ENCODE measurements at regions not wholly inside any gene's neighbourhood (a gene's known extent, or its start where the extent isn't known, plus 50 kb on each side); places are given as distances from the start of the nearest gene placed in this dataset.

- Mint-ChIP-seq H3K9me3 (no peaks in the 10 kb centered on the region), H3K4me3 (no peak overlapping the region), H3K27me3 (ENCODE audit: low read depth in 3 of 3) (peaks cover 3 to 12% (median 6%) of the 10 kb centered on the region in 3 donors), H3K36me3 (no peaks in the 10 kb centered on the region), H3K27ac (no peak overlapping the region), H3K4me1 (no peaks in the 10 kb centered on the region)
- DNase-seq = no peak
Observed at GRCh38 chr17:72525225-72526015, 404.6 kb downstream of the SOX9 start.

GRCh38 chr17:72526769-72527168, 405.9 kb downstream of the SOX9 start:
- no peaks in the 10 kb centered on the region for H3K9me3 Mint-ChIP-seq
- H3K27ac Mint-ChIP-seq = no peak overlapping the region
- no peaks in the 10 kb centered on the region for H3K36me3 Mint-ChIP-seq
- DNase-seq = no peak
- no peak overlapping the region for H3K4me3 Mint-ChIP-seq
- no peaks in the 10 kb centered on the region for H3K4me1 Mint-ChIP-seq
- H3K27me3 Mint-ChIP-seq (ENCODE audit: low read depth in 3 of 3) = peaks cover 2 to 12% (median 6%) of the 10 kb centered on the region in 3 donors

- DNase-seq = no peak
- no peaks in the 10 kb centered on the region for H3K36me3 Mint-ChIP-seq
- peaks cover 2 to 12% (median 6%) of the 10 kb centered on the region in 3 donors for H3K27me3 Mint-ChIP-seq (ENCODE audit: low read depth in 3 of 3)
- H3K9me3 Mint-ChIP-seq = no peaks in the 10 kb centered on the region
- no peak overlapping the region for H3K4me3 Mint-ChIP-seq
- H3K4me1 Mint-ChIP-seq = no peaks in the 10 kb centered on the region
- H3K27ac Mint-ChIP-seq = no peak overlapping the region
Observed at GRCh38 chr17:72527789-72528188, 407.0 kb downstream of the SOX9 start.

- H3K27ac Mint-ChIP-seq = no peak overlapping the region
Observed at GRCh38 chr17:72528683-72529082, 407.9 kb downstream of the SOX9 start.

GRCh38 chr17:72529386-72529785, 408.6 kb downstream of the SOX9 start:
- peaks cover 2 to 8% (median 6%) of the 10 kb centered on the region in 3 donors for H3K27me3 Mint-ChIP-seq (ENCODE audit: low read depth in 3 of 3)
- no peaks in the 10 kb centered on the region for H3K9me3 Mint-ChIP-seq
- no peak for DNase-seq
- H3K4me1 Mint-ChIP-seq = no peaks in the 10 kb centered on the region
- H3K4me3 Mint-ChIP-seq = no peak overlapping the region
- H3K27ac Mint-ChIP-seq = no peak overlapping the region
- no peaks in the 10 kb centered on the region for H3K36me3 Mint-ChIP-seq

More at GRCh38 chr17:72528683-72529082, 407.9 kb downstream of the SOX9 start:
- Mint-ChIP-seq H3K9me3 (no peaks in the 10 kb centered on the region), H3K4me3 (no peak overlapping the region), H3K36me3 (no peaks in the 10 kb centered on the region), H3K4me1 (no peaks in the 10 kb centered on the region), H3K27me3 (ENCODE audit: low read depth in 3 of 3) (peaks cover 2 to 8% (median 6%) of the 10 kb centered on the region in 3 donors)
- no peak for DNase-seq

- Mint-ChIP-seq H3K27me3 (ENCODE audit: low read depth in 3 of 3) (peaks cover 2 to 10% (median 5%) of the 10 kb centered on the region in 3 donors), H3K9me3 (no peaks in the 10 kb centered on the region), H3K27ac (no peak overlapping the region), H3K4me1 (no peaks in the 10 kb centered on the region), H3K36me3 (no peaks in the 10 kb centered on the region), H3K4me3 (no peak overlapping the region)
- no peak for DNase-seq
Observed at GRCh38 chr17:72530454-72530853, 409.6 kb downstream of the SOX9 start.

- peak overlapping the region in 1 of 6 donors; percentile 71 for H3K27ac Mint-ChIP-seq
- no peaks in the 10 kb centered on the region for H3K9me3 Mint-ChIP-seq
- H3K4me3 Mint-ChIP-seq = no peak overlapping the region
- no peaks in the 10 kb centered on the region for H3K4me1 Mint-ChIP-seq
- H3K27me3 Mint-ChIP-seq (ENCODE audit: low read depth in 3 of 3) = peaks cover 5 to 8% (median 6%) of the 10 kb centered on the region in 3 donors
- no peaks in the 10 kb centered on the region for H3K36me3 Mint-ChIP-seq
- no peak for DNase-seq
Observed at GRCh38 chr17:72531729-72532128, 410.9 kb downstream of the SOX9 start.

- no peak overlapping the region for H3K4me3 Mint-ChIP-seq
- no peaks in the 10 kb centered on the region for H3K36me3 Mint-ChIP-seq
- peaks cover 4 to 8% (median 5%) of the 10 kb centered on the region in 3 donors for H3K27me3 Mint-ChIP-seq (ENCODE audit: low read depth in 3 of 3)
- DNase-seq = no peak
- H3K4me1 Mint-ChIP-seq = no peaks in the 10 kb centered on the region
- no peak overlapping the region for H3K27ac Mint-ChIP-seq
- H3K9me3 Mint-ChIP-seq = no peaks in the 10 kb centered on the region
Observed at GRCh38 chr17:72534265-72534664, 413.4 kb downstream of the SOX9 start.

- H3K9me3 Mint-ChIP-seq = no peaks in the 10 kb centered on the region
- no peaks in the 10 kb centered on the region for H3K36me3 Mint-ChIP-seq
- H3K27me3 Mint-ChIP-seq (ENCODE audit: low read depth in 3 of 3) = peaks cover 4 to 8% (median 6%) of the 10 kb centered on the region in 3 donors
- DNase-seq = no peak
- H3K4me1 Mint-ChIP-seq = peaks cover 0 to 2% of the 10 kb centered on the region in 2 donors
- no peak overlapping the region for H3K27ac Mint-ChIP-seq
- no peak overlapping the region for H3K4me3 Mint-ChIP-seq
Observed at GRCh38 chr17:72534776-72535175, 414.0 kb downstream of the SOX9 start.

- H3K27ac Mint-ChIP-seq = no peak overlapping the region
- peaks cover 2 to 6% of the 10 kb centered on the region in 2 donors for H3K4me1 Mint-ChIP-seq
- peaks cover 4 to 11% (median 9%) of the 10 kb centered on the region in 3 donors for H3K27me3 Mint-ChIP-seq (ENCODE audit: low read depth in 3 of 3)
- no peak overlapping the region for H3K4me3 Mint-ChIP-seq
- H3K9me3 Mint-ChIP-seq = no peaks in the 10 kb centered on the region
- H3K36me3 Mint-ChIP-seq = no peaks in the 10 kb centered on the region
- no peak for DNase-seq
Observed at GRCh38 chr17:72535346-72535745, 414.5 kb downstream of the SOX9 start.

- Mint-ChIP-seq H3K36me3 (no peaks in the 10 kb centered on the region), H3K4me1 (peaks cover 2 to 6% of the 10 kb centered on the region in 2 donors), H3K9me3 (no peaks in the 10 kb centered on the region), H3K4me3 (no peak overlapping the region), H3K27ac (no peak overlapping the region), H3K27me3 (ENCODE audit: low read depth in 3 of 3) (peaks cover 4 to 11% (median 9%) of the 10 kb centered on the region in 3 donors)
- no peak for DNase-seq
Observed at GRCh38 chr17:72535779-72536178, 415.0 kb downstream of the SOX9 start.

- Mint-ChIP-seq H3K4me1 (peaks cover 5 to 6% of the 10 kb centered on the region in 2 donors), H3K27ac (no peak overlapping the region), H3K4me3 (no peak overlapping the region), H3K36me3 (no peaks in the 10 kb centered on the region), H3K9me3 (peaks cover 0 to 2% (median 0%) of the 10 kb centered on the region in 6 donors), H3K27me3 (ENCODE audit: low read depth in 3 of 3) (peaks cover 4 to 14% (median 9%) of the 10 kb centered on the region in 3 donors)
- DNase-seq = no peak
Observed at GRCh38 chr17:72536788-72537187, 416.0 kb downstream of the SOX9 start.

- Mint-ChIP-seq H3K27ac (no peak overlapping the region), H3K27me3 (ENCODE audit: low read depth in 3 of 3) (peaks cover 9 to 17% (median 9%) of the 10 kb centered on the region in 3 donors), H3K9me3 (peaks cover 0 to 6% (median 0%) of the 10 kb centered on the region in 6 donors), H3K36me3 (no peaks in the 10 kb centered on the region), H3K4me3 (no peak overlapping the region), H3K4me1 (peaks cover 5 to 6% of the 10 kb centered on the region in 2 donors)
- DNase-seq = no peak
Observed at GRCh38 chr17:72538443-72538842, 417.6 kb downstream of the SOX9 start.

- H3K4me1 Mint-ChIP-seq = peaks cover 5 to 6% of the 10 kb centered on the region in 2 donors
- H3K27ac Mint-ChIP-seq = no peak overlapping the region
- DNase-seq = no peak
- no peak overlapping the region for H3K4me3 Mint-ChIP-seq
- H3K36me3 Mint-ChIP-seq = no peaks in the 10 kb centered on the region
- peaks cover 9 to 19% (median 9%) of the 10 kb centered on the region in 3 donors for H3K27me3 Mint-ChIP-seq (ENCODE audit: low read depth in 3 of 3)
- H3K9me3 Mint-ChIP-seq = peaks cover 0 to 7% (median 0%) of the 10 kb centered on the region in 6 donors
Observed at GRCh38 chr17:72538901-72539352, 418.1 kb downstream of the SOX9 start.
